ENCODE measurements at regions not wholly inside any gene's neighbourhood (a gene's known extent, or its start where the extent isn't known, plus 50 kb on each side); places are given as distances from the start of the nearest gene placed in this dataset.

GRCh38 chr11:15333407-15333806 is 218.7 kb downstream of the INSC start:
- H3K4me1 ChIP-seq (ENCODE audit: control insufficient read depth, insufficient read depth, low read length, poor library complexity, severe bottlenecking) = no peaks in the 10 kb centered on the region
- Mint-ChIP-seq H3K9me3 (peaks cover 0 to 2% (median 0%) of the 10 kb centered on the region in 7 donors), H3K27ac (no peak overlapping the region), H3K4me3 (no peak overlapping the region), H3K36me3 (no peaks in the 10 kb centered on the region), H3K27me3 (no peaks in the 10 kb centered on the region), H3K4me1 (no peaks in the 10 kb centered on the region)
- DNase-seq (no peak), ATAC-seq (ENCODE audit: low read depth in 2 of 2) (no peak)
- H3K36me3 ChIP-seq (ENCODE audit: control insufficient read depth, insufficient read depth, low read length) = no peaks in the 10 kb centered on the region
- no peaks in the 10 kb centered on the region for H3K27me3 ChIP-seq (ENCODE audit: control insufficient read depth, insufficient read depth, low read length)
- H3K9me3 ChIP-seq (ENCODE audit: control insufficient read depth in 2 of 2, low read length in 2 of 2) = no peaks in the 10 kb centered on the region
- H3K4me3 ChIP-seq (ENCODE audit: low read depth, low read length) = no peak overlapping the region
- H3K27ac ChIP-seq (ENCODE audit: insufficient read depth, low read length, poor library complexity, severe bottlenecking) = no peak overlapping the region

GRCh38 chr11:15334766-15335165 is 220.0 kb downstream of the INSC start:
- H3K4me1 ChIP-seq (ENCODE audit: control insufficient read depth, insufficient read depth, low read length, poor library complexity, severe bottlenecking) = no peaks in the 10 kb centered on the region
- DNase-seq (no peak), ATAC-seq (ENCODE audit: low read depth in 2 of 2) (no peak)
- no peaks in the 10 kb centered on the region for H3K9me3 ChIP-seq (ENCODE audit: control insufficient read depth in 2 of 2, low read length in 2 of 2)
- H3K27me3 ChIP-seq (ENCODE audit: control insufficient read depth, insufficient read depth, low read length) = no peaks in the 10 kb centered on the region
- no peak overlapping the region for H3K27ac ChIP-seq (ENCODE audit: insufficient read depth, low read length, poor library complexity, severe bottlenecking)
- H3K4me3 ChIP-seq (ENCODE audit: low read depth, low read length) = no peak overlapping the region
- no peaks in the 10 kb centered on the region for H3K27me3 Mint-ChIP-seq
- H3K36me3 ChIP-seq (ENCODE audit: control insufficient read depth, insufficient read depth, low read length) = no peaks in the 10 kb centered on the region
- no peaks in the 10 kb centered on the region for H3K36me3 Mint-ChIP-seq
- no peak overlapping the region for H3K4me3 Mint-ChIP-seq
- peaks cover 0 to 2% (median 1%) of the 10 kb centered on the region in 7 donors for H3K9me3 Mint-ChIP-seq
- no peaks in the 10 kb centered on the region for H3K4me1 Mint-ChIP-seq
- no peak overlapping the region for H3K27ac Mint-ChIP-seq

- Mint-ChIP-seq H3K36me3 (no peaks in the 10 kb centered on the region), H3K4me1 (no peaks in the 10 kb centered on the region), H3K27ac (no peak overlapping the region), H3K4me3 (no peak overlapping the region), H3K9me3 (peaks cover 0 to 7% (median 1%) of the 10 kb centered on the region in 7 donors), H3K27me3 (peaks cover 8% of the 10 kb centered on the region)
- Histone ChIP-seq H3K9me3 (ENCODE audit: control insufficient read depth in 2 of 2, low read length in 2 of 2) (no peaks in the 10 kb centered on the region), H3K27ac (ENCODE audit: insufficient read depth, low read length, poor library complexity, severe bottlenecking) (no peak overlapping the region), H3K27me3 (ENCODE audit: control insufficient read depth, insufficient read depth, low read length) (no peaks in the 10 kb centered on the region), H3K36me3 (ENCODE audit: control insufficient read depth, insufficient read depth, low read length) (no peaks in the 10 kb centered on the region), H3K4me1 (ENCODE audit: control insufficient read depth, insufficient read depth, low read length, poor library complexity, severe bottlenecking) (no peaks in the 10 kb centered on the region), H3K4me3 (ENCODE audit: low read depth, low read length) (no peak overlapping the region)
- ATAC-seq (ENCODE audit: low read depth in 2 of 2) = peak in 1 of 2 donors; percentile 20
- DNase-seq = no peak
Observed at GRCh38 chr11:15336021-15336420, 221.3 kb downstream of the INSC start.

- Mint-ChIP-seq H3K27me3 (peaks cover 9% of the 10 kb centered on the region), H3K4me3 (no peak overlapping the region), H3K36me3 (no peaks in the 10 kb centered on the region), H3K4me1 (no peaks in the 10 kb centered on the region), H3K9me3 (peaks cover 0 to 9% (median 1%) of the 10 kb centered on the region in 7 donors), H3K27ac (no peak overlapping the region)
- Histone ChIP-seq H3K36me3 (ENCODE audit: control insufficient read depth, insufficient read depth, low read length) (no peaks in the 10 kb centered on the region), H3K4me3 (ENCODE audit: low read depth, low read length) (no peak overlapping the region), H3K9me3 (ENCODE audit: control insufficient read depth in 2 of 2, low read length in 2 of 2) (no peaks in the 10 kb centered on the region), H3K4me1 (ENCODE audit: control insufficient read depth, insufficient read depth, low read length, poor library complexity, severe bottlenecking) (no peaks in the 10 kb centered on the region), H3K27me3 (ENCODE audit: control insufficient read depth, insufficient read depth, low read length) (no peaks in the 10 kb centered on the region), H3K27ac (ENCODE audit: insufficient read depth, low read length, poor library complexity, severe bottlenecking) (no peak overlapping the region)
- no peak for DNase-seq
- no peak for ATAC-seq (ENCODE audit: low read depth in 2 of 2)
Observed at GRCh38 chr11:15339302-15339701, 224.6 kb downstream of the INSC start.

- no peak for ATAC-seq (ENCODE audit: low read depth in 2 of 2)
- Histone ChIP-seq H3K9me3 (ENCODE audit: control insufficient read depth in 2 of 2, low read length in 2 of 2) (no peaks in the 10 kb centered on the region), H3K4me1 (ENCODE audit: control insufficient read depth, insufficient read depth, low read length, poor library complexity, severe bottlenecking) (no peaks in the 10 kb centered on the region), H3K36me3 (ENCODE audit: control insufficient read depth, insufficient read depth, low read length) (no peaks in the 10 kb centered on the region), H3K27me3 (ENCODE audit: control insufficient read depth, insufficient read depth, low read length) (no peaks in the 10 kb centered on the region), H3K4me3 (ENCODE audit: low read depth, low read length) (no peak overlapping the region), H3K27ac (ENCODE audit: insufficient read depth, low read length, poor library complexity, severe bottlenecking) (no peak overlapping the region)
- no peak for DNase-seq
- Mint-ChIP-seq H3K4me3 (no peak overlapping the region), H3K4me1 (no peaks in the 10 kb centered on the region), H3K9me3 (peaks cover 0 to 9% (median 4%) of the 10 kb centered on the region in 7 donors), H3K36me3 (no peaks in the 10 kb centered on the region), H3K27ac (no peak overlapping the region), H3K27me3 (peaks cover 9% of the 10 kb centered on the region)
Observed at GRCh38 chr11:15341587-15341986, 226.9 kb downstream of the INSC start.

- no peak overlapping the region for H3K27ac Mint-ChIP-seq
- H3K9me3 ChIP-seq (ENCODE audit: control insufficient read depth in 2 of 2, low read length in 2 of 2) = no peaks in the 10 kb centered on the region
Observed at GRCh38 chr11:15342163-15342562, 227.4 kb downstream of the INSC start.

GRCh38 chr11:15346907-15347306 is 232.2 kb downstream of the INSC start:
- Histone ChIP-seq H3K27ac (ENCODE audit: insufficient read depth, low read length, poor library complexity, severe bottlenecking) (no peak overlapping the region), H3K4me3 (ENCODE audit: low read depth, low read length) (no peak overlapping the region), H3K4me1 (ENCODE audit: control insufficient read depth, insufficient read depth, low read length, poor library complexity, severe bottlenecking) (no peaks in the 10 kb centered on the region), H3K27me3 (ENCODE audit: control insufficient read depth, insufficient read depth, low read length) (no peaks in the 10 kb centered on the region), H3K9me3 (ENCODE audit: control insufficient read depth in 2 of 2, low read length in 2 of 2) (no peaks in the 10 kb centered on the region), H3K36me3 (ENCODE audit: control insufficient read depth, insufficient read depth, low read length) (no peaks in the 10 kb centered on the region)
- Mint-ChIP-seq H3K9me3 (peaks cover 0 to 6% (median 2%) of the 10 kb centered on the region in 7 donors), H3K4me1 (no peaks in the 10 kb centered on the region), H3K36me3 (no peaks in the 10 kb centered on the region), H3K27ac (no peak overlapping the region), H3K4me3 (no peak overlapping the region), H3K27me3 (no peaks in the 10 kb centered on the region)
- DNase-seq (no peak), ATAC-seq (ENCODE audit: low read depth in 2 of 2) (no peak)

More at GRCh38 chr11:15342163-15342562, 227.4 kb downstream of the INSC start:
- H3K4me1 Mint-ChIP-seq = no peaks in the 10 kb centered on the region
- H3K4me3 ChIP-seq (ENCODE audit: low read depth, low read length) = no peak overlapping the region
- H3K4me1 ChIP-seq (ENCODE audit: control insufficient read depth, insufficient read depth, low read length, poor library complexity, severe bottlenecking) = no peaks in the 10 kb centered on the region
- peaks cover 9% of the 10 kb centered on the region for H3K27me3 Mint-ChIP-seq
- no peaks in the 10 kb centered on the region for H3K27me3 ChIP-seq (ENCODE audit: control insufficient read depth, insufficient read depth, low read length)
- no peak for ATAC-seq (ENCODE audit: low read depth in 2 of 2)
- no peak for DNase-seq
- no peaks in the 10 kb centered on the region for H3K36me3 Mint-ChIP-seq
- H3K9me3 Mint-ChIP-seq = peaks cover 0 to 9% (median 3%) of the 10 kb centered on the region in 7 donors
- no peaks in the 10 kb centered on the region for H3K36me3 ChIP-seq (ENCODE audit: control insufficient read depth, insufficient read depth, low read length)
- no peak overlapping the region for H3K27ac ChIP-seq (ENCODE audit: insufficient read depth, low read length, poor library complexity, severe bottlenecking)
- no peak overlapping the region for H3K4me3 Mint-ChIP-seq

GRCh38 chr11:15347969-15348734 is 233.4 kb downstream of the INSC start:
- Mint-ChIP-seq H3K27me3 (no peaks in the 10 kb centered on the region), H3K27ac (peak overlapping the region in 1 of 3 donors; percentile 40), H3K4me1 (no peaks in the 10 kb centered on the region), H3K9me3 (peaks cover 0 to 6% (median 0%) of the 10 kb centered on the region in 7 donors), H3K36me3 (no peaks in the 10 kb centered on the region), H3K4me3 (no peak overlapping the region)
- DNase-seq (no peak), ATAC-seq (ENCODE audit: low read depth in 2 of 2) (no peak)
- Histone ChIP-seq H3K4me1 (ENCODE audit: control insufficient read depth, insufficient read depth, low read length, poor library complexity, severe bottlenecking) (no peaks in the 10 kb centered on the region), H3K27me3 (ENCODE audit: control insufficient read depth, insufficient read depth, low read length) (no peaks in the 10 kb centered on the region), H3K9me3 (ENCODE audit: control insufficient read depth in 2 of 2, low read length in 2 of 2) (no peaks in the 10 kb centered on the region), H3K36me3 (ENCODE audit: control insufficient read depth, insufficient read depth, low read length) (no peaks in the 10 kb centered on the region), H3K27ac (ENCODE audit: insufficient read depth, low read length, poor library complexity, severe bottlenecking) (no peak overlapping the region), H3K4me3 (ENCODE audit: low read depth, low read length) (no peak overlapping the region)

Data from CD4-positive, CD25-positive, alpha-beta regulatory T cell (primary cell).